ENCODE measurements at regions not wholly inside any gene's neighbourhood (a gene's known extent, or its start where the extent isn't known, plus 50 kb on each side); places are given as distances from the start of the nearest gene placed in this dataset.
"Not testable (repeated sequence)": the region's sequence is repeated elsewhere in the genome, so short reads cannot be mapped to it uniquely, and the experiment has no call there.

GRCh38 chr5:36426070-36426469 is 124.4 kb upstream of the RANBP3L start:
- DNase-seq (ENCODE audit: low read depth), result not testable (repeated sequence)

- no peak for DNase-seq (ENCODE audit: low read depth)
These were observed 133.8 kb upstream of the RANBP3L start for GRCh38 chr5:36435516-36435915.

GRCh38 chr5:36436306-36436705 is 134.6 kb upstream of the RANBP3L start:
- DNase-seq (ENCODE audit: low read depth), result no peak

- no peak for DNase-seq (ENCODE audit: low read depth)
These were observed 137.3 kb upstream of the RANBP3L start for GRCh38 chr5:36438765-36439561.

GRCh38 chr5:36440300-36440699 is 138.6 kb upstream of the RANBP3L start:
- DNase-seq (ENCODE audit: low read depth), result no peak

GRCh38 chr5:36441280-36441679 is 139.6 kb upstream of the RANBP3L start:
- DNase-seq (ENCODE audit: low read depth), result no peak

GRCh38 chr5:36442352-36442751 is 140.7 kb upstream of the RANBP3L start:
- DNase-seq (ENCODE audit: low read depth), result no peak

GRCh38 chr5:36442796-36443195 is 141.1 kb upstream of the RANBP3L start:
- no peak for DNase-seq (ENCODE audit: low read depth)

- DNase-seq (ENCODE audit: low read depth), result no peak
These were observed 142.2 kb upstream of the RANBP3L start for GRCh38 chr5:36443941-36444340.

- DNase-seq (ENCODE audit: low read depth), result no peak
These were observed 143.1 kb upstream of the RANBP3L start for GRCh38 chr5:36444582-36445418.

GRCh38 chr5:36447776-36448175 is 146.1 kb upstream of the RANBP3L start:
- DNase-seq (ENCODE audit: low read depth), result no peak

- no peak for DNase-seq (ENCODE audit: low read depth)
These were observed 148.7 kb upstream of the RANBP3L start for GRCh38 chr5:36450229-36451014.

GRCh38 chr5:36452424-36453006 is 150.8 kb upstream of the RANBP3L start:
- no peak for DNase-seq (ENCODE audit: low read depth)

- DNase-seq (ENCODE audit: low read depth), result no peak
These were observed 148.7 kb upstream of the SLC1A3 start for GRCh38 chr5:36457511-36458270.

- no peak for DNase-seq (ENCODE audit: low read depth)
These were observed 147.7 kb upstream of the SLC1A3 start for GRCh38 chr5:36458746-36459145.

GRCh38 chr5:36459176-36460135 is 146.9 kb upstream of the SLC1A3 start:
- DNase-seq (ENCODE audit: low read depth), result no peak

GRCh38 chr5:36462295-36463021 is 143.9 kb upstream of the SLC1A3 start:
- no peak for DNase-seq (ENCODE audit: low read depth)

- not testable (repeated sequence) for DNase-seq (ENCODE audit: low read depth)
These were observed 130.5 kb upstream of the SLC1A3 start for GRCh38 chr5:36475942-36476341.

GRCh38 chr5:36478646-36479317 is 127.6 kb upstream of the SLC1A3 start:
- no peak for DNase-seq (ENCODE audit: low read depth)
